Activated T-cell treated with anti-CD3 and anti-CD28 coated beads, Interleukin-2, amount 50 U/mL, for 24 hours (primary cell): ENCODE measurements at regions not wholly inside any gene's neighbourhood (a gene's known extent, or its start where the extent isn't known, plus 50 kb on each side); places are given as distances from the start of the nearest gene placed in this dataset.
"Not testable (repeated sequence)": the region's sequence is repeated elsewhere in the genome, so short reads cannot be mapped to it uniquely, and the experiment has no call there.

Experiments used
- DNase-seq: peaks from one replicate; pipeline ENCODE4 v3.0.0-alpha.2; 2020
- H3K27ac Mint-ChIP-seq: 2 replicates; pipeline ENCODE4 v1.8.0; 2020; ENCODE audit warnings: mild to moderate bottlenecking, mixed read lengths
- H3K27me3 Mint-ChIP-seq: 2 replicates; pipeline ENCODE4 v1.8.0; 2020; ENCODE audit warnings: mixed read lengths
- H3K36me3 Mint-ChIP-seq: 2 replicates; pipeline ENCODE4 v1.8.0; 2020; ENCODE audit warnings: low read depth, mixed read lengths
- H3K4me1 Mint-ChIP-seq: 2 replicates; pipeline ENCODE4 v1.8.0; 2020; ENCODE audit warnings: low read depth, mixed read lengths
- H3K4me3 Mint-ChIP-seq: 2 replicates; pipeline ENCODE4 v1.8.0; 2020; ENCODE audit warnings: mild to moderate bottlenecking, moderate library complexity, mixed read lengths
- H3K9me3 Mint-ChIP-seq: 2 replicates; pipeline ENCODE4 v1.8.0; 2020; ENCODE audit warnings: mixed read lengths

- not testable (repeated sequence) for H3K36me3 Mint-ChIP-seq, DNase-seq, H3K27me3 Mint-ChIP-seq, H3K27ac Mint-ChIP-seq, H3K9me3 Mint-ChIP-seq, H3K4me3 Mint-ChIP-seq, H3K4me1 Mint-ChIP-seq
These were observed 1415.5 kb downstream of the GRIK2 start for GRCh38 chr6:102808944-102809505.

DNA sequence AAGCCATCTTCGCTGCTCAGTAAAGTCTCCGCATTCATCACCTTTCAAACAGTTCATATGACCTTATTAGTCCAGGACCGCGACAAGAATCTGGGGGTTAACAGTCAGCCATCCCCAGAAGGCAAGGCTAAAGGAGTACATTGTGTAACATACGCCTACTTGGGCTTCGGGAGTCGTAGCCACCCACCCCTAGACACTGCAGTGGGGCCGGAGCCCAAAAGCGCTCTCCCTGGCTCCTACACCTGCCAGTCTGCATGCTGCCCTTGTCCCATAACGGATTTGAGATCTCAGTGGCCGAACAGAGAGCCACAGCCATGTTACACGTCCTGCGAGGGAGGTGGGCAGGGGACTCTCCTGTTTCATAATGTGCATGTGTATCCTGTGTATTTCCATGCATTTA lies 1405.5 kb downstream of the GRIK2 start:
- H3K4me3 Mint-ChIP-seq: no peak overlapping the region
- H3K9me3 Mint-ChIP-seq: no peaks in the 10 kb centered on the region
- no peaks in the 10 kb centered on the region for H3K4me1 Mint-ChIP-seq
- no peak overlapping the region for H3K27ac Mint-ChIP-seq
- no peaks in the 10 kb centered on the region for H3K36me3 Mint-ChIP-seq
- DNase-seq: no peak
- H3K27me3 Mint-ChIP-seq: no peaks in the 10 kb centered on the region

DNA sequence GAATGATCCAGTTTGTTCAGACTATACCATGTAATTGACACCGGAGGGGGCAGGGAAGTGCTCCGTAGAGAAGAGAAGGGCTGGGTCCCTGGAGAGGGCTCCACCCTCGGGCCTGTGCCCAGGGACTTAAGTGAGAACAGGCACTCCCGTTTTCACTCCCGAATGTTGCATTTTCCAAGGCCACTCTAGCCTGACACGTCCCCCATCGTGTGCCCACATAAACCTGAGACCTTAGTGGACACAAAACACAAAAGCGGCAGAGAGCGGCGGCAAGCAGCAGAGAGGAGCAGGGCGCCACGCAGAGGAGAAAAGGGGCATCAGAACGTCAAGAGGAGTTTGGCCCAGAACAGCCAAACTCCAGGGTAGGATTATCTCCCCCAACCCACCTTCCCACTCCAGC lies 1405.1 kb downstream of the GRIK2 start:
- Mint-ChIP-seq H3K27ac (no peak overlapping the region), H3K36me3 (no peaks in the 10 kb centered on the region), H3K4me1 (no peaks in the 10 kb centered on the region), H3K9me3 (no peaks in the 10 kb centered on the region), H3K4me3 (no peak overlapping the region), H3K27me3 (no peaks in the 10 kb centered on the region)
- no peak for DNase-seq

DNA sequence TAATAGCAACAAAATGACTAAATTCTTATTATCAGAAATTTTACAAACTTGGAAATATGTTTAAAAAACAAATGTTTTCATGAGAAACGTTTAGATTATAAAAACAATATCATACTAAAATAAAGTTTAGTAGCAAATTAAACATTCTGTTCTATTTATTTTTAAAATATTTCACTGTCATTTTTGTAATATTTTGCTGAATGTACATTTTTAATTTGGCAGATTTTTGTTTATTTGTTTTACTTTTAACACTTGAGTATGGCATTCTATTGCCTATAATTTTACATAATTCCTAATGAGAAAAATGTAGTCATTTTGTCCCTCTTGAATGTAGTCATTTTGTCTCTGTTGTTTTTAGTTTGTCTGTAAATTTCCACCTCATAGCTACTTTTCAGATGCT lies 1400.2 kb downstream of the GRIK2 start:
- no peak overlapping the region for H3K27ac Mint-ChIP-seq
- H3K36me3 Mint-ChIP-seq: no peaks in the 10 kb centered on the region
- no peaks in the 10 kb centered on the region for H3K4me1 Mint-ChIP-seq

GRCh38 chr6:102774326-102774725 lies 1380.8 kb downstream of the GRIK2 start:
- no peaks in the 10 kb centered on the region for H3K36me3 Mint-ChIP-seq
- H3K4me3 Mint-ChIP-seq: no peak overlapping the region
- peaks cover 9% of the 10 kb centered on the region for H3K9me3 Mint-ChIP-seq
- no peaks in the 10 kb centered on the region for H3K27me3 Mint-ChIP-seq
- H3K4me1 Mint-ChIP-seq: no peaks in the 10 kb centered on the region
- DNase-seq: no peak
- no peak overlapping the region for H3K27ac Mint-ChIP-seq

More for the DNA sequence above, 1400.2 kb downstream of the GRIK2 start:
- no peak overlapping the region for H3K4me3 Mint-ChIP-seq
- no peaks in the 10 kb centered on the region for H3K27me3 Mint-ChIP-seq
- no peak for DNase-seq
- H3K9me3 Mint-ChIP-seq: no peaks in the 10 kb centered on the region

DNA sequence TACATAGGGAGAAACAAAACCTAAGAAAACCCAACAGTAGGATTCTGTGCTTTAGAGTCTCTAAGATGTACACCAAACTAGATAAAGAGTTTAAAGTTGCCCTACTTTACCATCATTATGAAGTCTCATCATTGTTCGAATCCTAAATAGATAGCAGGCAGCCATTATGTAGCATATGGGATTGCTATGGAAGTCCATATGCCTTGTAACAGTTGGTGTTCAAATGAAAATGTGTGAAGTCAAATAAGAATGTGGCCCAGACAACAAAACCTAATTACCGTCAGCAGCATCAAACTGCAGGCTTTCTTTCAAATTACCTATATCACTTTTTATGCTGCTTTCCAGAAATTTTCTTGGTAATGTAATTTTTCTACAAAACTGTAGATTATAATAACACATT lies 1380.1 kb downstream of the GRIK2 start:
- no peaks in the 10 kb centered on the region for H3K27me3 Mint-ChIP-seq
- no peak for DNase-seq
- H3K9me3 Mint-ChIP-seq: peaks cover 16% of the 10 kb centered on the region
- H3K4me3 Mint-ChIP-seq: no peak overlapping the region
- no peaks in the 10 kb centered on the region for H3K4me1 Mint-ChIP-seq
- no peaks in the 10 kb centered on the region for H3K36me3 Mint-ChIP-seq
- no peak overlapping the region for H3K27ac Mint-ChIP-seq

DNA sequence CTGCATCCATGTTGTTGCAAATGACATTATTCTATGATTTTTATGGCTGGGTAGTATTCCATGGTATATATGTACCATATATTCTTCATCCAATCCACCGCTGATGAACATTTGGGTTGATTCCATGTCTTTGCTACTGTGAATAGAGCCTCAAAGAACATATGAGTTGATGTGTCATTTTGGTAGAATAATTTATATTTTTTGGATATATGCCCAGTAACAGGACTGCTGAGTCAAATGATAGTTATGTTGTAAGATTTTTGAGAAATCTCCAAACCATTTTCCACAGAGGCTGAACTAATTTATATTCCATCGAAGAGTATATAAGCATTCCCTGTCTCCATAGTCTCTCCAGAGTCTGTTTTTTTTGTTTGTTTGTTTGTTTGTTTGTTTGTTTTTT lies 1373.5 kb downstream of the GRIK2 start:
- no peaks in the 10 kb centered on the region for H3K4me1 Mint-ChIP-seq
- no peak overlapping the region for H3K4me3 Mint-ChIP-seq
- no peak overlapping the region for H3K27ac Mint-ChIP-seq
- H3K27me3 Mint-ChIP-seq: no peaks in the 10 kb centered on the region
- H3K9me3 Mint-ChIP-seq: peaks cover 25% of the 10 kb centered on the region
- H3K36me3 Mint-ChIP-seq: no peaks in the 10 kb centered on the region
- no peak for DNase-seq

- H3K4me1 Mint-ChIP-seq: no peaks in the 10 kb centered on the region
- H3K9me3 Mint-ChIP-seq: peaks cover 26% of the 10 kb centered on the region
- H3K27ac Mint-ChIP-seq: no peak overlapping the region
- H3K36me3 Mint-ChIP-seq: no peaks in the 10 kb centered on the region
- H3K4me3 Mint-ChIP-seq: no peak overlapping the region
- H3K27me3 Mint-ChIP-seq: no peaks in the 10 kb centered on the region
- DNase-seq: no peak
These were observed 1370.8 kb downstream of the GRIK2 start for GRCh38 chr6:102764317-102764716.

DNA sequence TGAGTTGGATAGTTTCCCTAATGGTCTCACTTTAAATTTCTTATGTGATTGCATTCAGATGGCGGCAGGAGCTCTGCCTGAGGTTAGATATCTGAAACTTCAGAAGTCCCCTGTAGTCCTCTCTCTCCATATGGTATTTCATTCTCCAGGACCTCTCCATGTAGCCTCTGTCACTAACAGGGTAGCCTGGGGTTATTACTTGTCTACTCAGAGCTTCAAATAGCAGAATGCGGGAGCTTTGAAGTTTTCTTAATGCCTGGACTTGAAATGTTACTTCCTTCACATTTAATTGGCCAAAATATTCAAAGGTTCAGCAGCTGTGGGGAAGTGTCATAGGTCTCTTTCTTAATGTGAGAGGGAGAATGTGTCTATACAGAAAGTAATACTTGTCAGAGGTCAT lies 1370.4 kb downstream of the GRIK2 start:
- Mint-ChIP-seq H3K27me3 (no peaks in the 10 kb centered on the region), H3K4me3 (no peak overlapping the region), H3K4me1 (no peaks in the 10 kb centered on the region), H3K27ac (no peak overlapping the region), H3K9me3 (peaks cover 24% of the 10 kb centered on the region), H3K36me3 (no peaks in the 10 kb centered on the region)
- no peak for DNase-seq

GRCh38 chr6:102761872-102762271 lies 1368.4 kb downstream of the GRIK2 start:
- peaks cover 17% of the 10 kb centered on the region for H3K9me3 Mint-ChIP-seq
- no peaks in the 10 kb centered on the region for H3K27me3 Mint-ChIP-seq
- H3K4me3 Mint-ChIP-seq: no peak overlapping the region
- no peaks in the 10 kb centered on the region for H3K4me1 Mint-ChIP-seq
- no peak for DNase-seq
- no peaks in the 10 kb centered on the region for H3K36me3 Mint-ChIP-seq
- no peak overlapping the region for H3K27ac Mint-ChIP-seq

DNA sequence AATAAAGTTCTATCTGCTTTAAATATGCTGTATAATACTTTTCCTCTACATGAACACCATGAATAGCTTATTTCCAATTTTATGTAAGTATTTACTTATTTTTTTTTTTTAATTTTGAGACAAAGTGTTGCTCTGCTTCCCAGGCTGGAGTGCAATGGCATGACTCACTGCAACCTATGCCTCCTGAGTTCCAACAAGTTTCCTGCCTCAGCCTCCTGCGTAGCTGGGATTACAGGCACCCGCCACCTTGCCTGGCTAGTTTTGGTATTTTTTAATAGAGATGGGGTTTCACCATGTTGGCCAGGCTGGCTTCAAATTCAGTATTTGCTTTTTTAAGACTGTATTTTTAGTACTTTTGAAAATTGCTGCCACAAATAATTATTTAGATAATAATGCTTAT lies 1365.9 kb downstream of the GRIK2 start:
- peaks cover 13% of the 10 kb centered on the region for H3K9me3 Mint-ChIP-seq

GRCh38 chr6:102758536-102758935 lies 1365.0 kb downstream of the GRIK2 start:
- H3K27me3 Mint-ChIP-seq, H3K9me3 Mint-ChIP-seq, DNase-seq, H3K4me3 Mint-ChIP-seq, H3K4me1 Mint-ChIP-seq, H3K36me3 Mint-ChIP-seq, H3K27ac Mint-ChIP-seq: not testable (repeated sequence)

More for the DNA sequence above, 1365.9 kb downstream of the GRIK2 start:
- Mint-ChIP-seq H3K27me3 (no peaks in the 10 kb centered on the region), H3K4me3 (no peak overlapping the region), H3K4me1 (no peaks in the 10 kb centered on the region), H3K36me3 (no peaks in the 10 kb centered on the region), H3K27ac (no peak overlapping the region)
- no peak for DNase-seq

- DNase-seq: no peak
- H3K27ac Mint-ChIP-seq: no peak overlapping the region
- no peaks in the 10 kb centered on the region for H3K27me3 Mint-ChIP-seq
- H3K4me3 Mint-ChIP-seq: no peak overlapping the region
- H3K36me3 Mint-ChIP-seq: no peaks in the 10 kb centered on the region
- peaks cover 8% of the 10 kb centered on the region for H3K9me3 Mint-ChIP-seq
- no peaks in the 10 kb centered on the region for H3K4me1 Mint-ChIP-seq
These were observed 1355.9 kb downstream of the GRIK2 start for GRCh38 chr6:102749210-102749971.

- no peak overlapping the region for H3K4me3 Mint-ChIP-seq
- no peaks in the 10 kb centered on the region for H3K4me1 Mint-ChIP-seq
These were observed 1353.4 kb downstream of the GRIK2 start for GRCh38 chr6:102746941-102747340.

GRCh38 chr6:102742754-102743356 lies 1349.3 kb downstream of the GRIK2 start:
- Mint-ChIP-seq H3K4me1 (no peaks in the 10 kb centered on the region), H3K27ac (no peak overlapping the region), H3K4me3 (no peak overlapping the region), H3K27me3 (no peaks in the 10 kb centered on the region), H3K9me3 (peaks cover under 1% of the 10 kb centered on the region), H3K36me3 (no peaks in the 10 kb centered on the region)
- DNase-seq: no peak

More at GRCh38 chr6:102746941-102747340, 1353.4 kb downstream of the GRIK2 start:
- H3K9me3 Mint-ChIP-seq: peaks cover 7% of the 10 kb centered on the region
- no peaks in the 10 kb centered on the region for H3K36me3 Mint-ChIP-seq
- H3K27me3 Mint-ChIP-seq: no peaks in the 10 kb centered on the region
- no peak overlapping the region for H3K27ac Mint-ChIP-seq
- no peak for DNase-seq
